Urinary bladder (tissue), 3 donors: ENCODE measurements at regions not wholly inside any gene's neighbourhood (a gene's known extent, or its start where the extent isn't known, plus 50 kb on each side); places are given as distances from the start of the nearest gene placed in this dataset.
A peak's percentile ranks its signal among the peaks of the same experiment; 100 is the strongest.

ENCODE experiments used
- DNase-seq: peaks from one replicate; pipeline ENCODE4 v3.0.0-alpha.2; 2015; ENCODE audit errors: extremely low spot score
- H3K27ac ChIP-seq: one replicate; pipeline ENCODE4 v1.5.1; 2013; ENCODE audit warnings: low read depth, mild to moderate bottlenecking, moderate library complexity
- H3K36me3 ChIP-seq: one replicate; pipeline ENCODE4 v1.6.1; 2013; ENCODE audit warnings: mild to moderate bottlenecking, moderate library complexity; ENCODE audit not compliant: insufficient read depth
- H3K4me1 ChIP-seq: one replicate; pipeline ENCODE4 v1.6.1; 2013; ENCODE audit warnings: mild to moderate bottlenecking, moderate library complexity; ENCODE audit not compliant: insufficient read depth
- H3K4me3 ChIP-seq: one replicate; pipeline ENCODE4 v1.5.1; 2013; ENCODE audit warnings: low read depth, low read length
- WGBS: extraction: QIAGEN DNeasy Blood & Tissue Kit; methylation state at CpG from one replicate; pipeline ENCODE4 v1.1.7; 2013; 5-methylcytosine and 5-hydroxymethylcytosine counted together
- donor health status: healthy with polysubstance abuse.
- donor health status: healthy.

GRCh38 chr11:12315024-12315423 lies 62.3 kb upstream of the PARVA start:
- no peak overlapping the region for H3K27ac ChIP-seq
- H3K4me1 ChIP-seq, result no peaks in the 10 kb centered on the region
- no peaks in the 10 kb centered on the region for H3K36me3 ChIP-seq
- DNase-seq, result no peak
- WGBS, result 70% methylated on average over 1 of the region's 1 CpG
- no peak overlapping the region for H3K4me3 ChIP-seq

GRCh38 chr11:12316432-12316831 lies 60.9 kb upstream of the PARVA start:
- DNase-seq, result no peak
- H3K4me1 ChIP-seq, result no peaks in the 10 kb centered on the region
- no peak overlapping the region for H3K27ac ChIP-seq
- H3K36me3 ChIP-seq, result no peaks in the 10 kb centered on the region
- H3K4me3 ChIP-seq, result no peak overlapping the region

GRCh38 chr11:12318791-12319438 lies 58.5 kb upstream of the PARVA start:
- H3K4me1 ChIP-seq, result no peaks in the 10 kb centered on the region
- H3K4me3 ChIP-seq, result no peak overlapping the region
- H3K36me3 ChIP-seq, result no peaks in the 10 kb centered on the region
- WGBS, result 24% methylated on average over 10 of the region's 10 CpGs
- peak overlapping the region; percentile 60 for H3K27ac ChIP-seq
- peak; percentile 80 for DNase-seq

GRCh38 chr11:12319461-12319951 lies 57.9 kb upstream of the PARVA start:
- Histone ChIP-seq H3K4me1 (no peaks in the 10 kb centered on the region), H3K36me3 (no peaks in the 10 kb centered on the region), H3K27ac (no peak overlapping the region), H3K4me3 (no peak overlapping the region)
- 8% methylated on average over 1 of the region's 1 CpG for WGBS
- DNase-seq, result peak; percentile 45

GRCh38 chr11:12319988-12320387 lies 57.4 kb upstream of the PARVA start:
- no peaks in the 10 kb centered on the region for H3K36me3 ChIP-seq
- H3K4me1 ChIP-seq, result no peaks in the 10 kb centered on the region
- DNase-seq, result no peak
- 39% methylated on average over 3 of the region's 3 CpGs for WGBS
- H3K4me3 ChIP-seq, result no peak overlapping the region
- H3K27ac ChIP-seq, result no peak overlapping the region

- Histone ChIP-seq H3K36me3 (no peaks in the 10 kb centered on the region), H3K27ac (no peak overlapping the region), H3K4me3 (no peak overlapping the region), H3K4me1 (no peaks in the 10 kb centered on the region)
- no peak for DNase-seq
- WGBS, result 74% methylated on average over 8 of the region's 8 CpGs
Observed at GRCh38 chr11:12321217-12321937, 56.0 kb upstream of the PARVA start.

GRCh38 chr11:12324585-12324984 lies 52.8 kb upstream of the PARVA start:
- no peaks in the 10 kb centered on the region for H3K4me1 ChIP-seq
- WGBS, result 99% methylated on average over 3 of the region's 3 CpGs
- no peak for DNase-seq
- no peak overlapping the region for H3K27ac ChIP-seq
- H3K4me3 ChIP-seq, result no peak overlapping the region
- no peaks in the 10 kb centered on the region for H3K36me3 ChIP-seq
